ENCODE measurements at regions not wholly inside any gene's neighbourhood (a gene's known extent, or its start where the extent isn't known, plus 50 kb on each side); places are given as distances from the start of the nearest gene placed in this dataset.

- ATAC-seq (no peak), DNase-seq (ENCODE audit: low spot score) (no peak)
- Mint-ChIP-seq H3K27ac (no peak overlapping the region), H3K9me3 (no peaks in the 10 kb centered on the region), H3K4me1 (peaks cover 17% of the 10 kb centered on the region), H3K36me3 (no peaks in the 10 kb centered on the region), H3K4me3 (no peak overlapping the region), H3K27me3 (ENCODE audit: low read depth) (no peaks in the 10 kb centered on the region)
- POLR2A ChIA-PET = no interaction called here
- CTCF ChIA-PET = no interaction called here
- TF ChIP-seq ZNF263 (CRISPR knock-in tag; IDR thresholded peaks at IDR 0.05; ENCODE audit: low read depth) = no peak
- TF ChIP-seq NR1H2 (CRISPR knock-in tag; IDR thresholded peaks at IDR 0.05) = no peak
- TF ChIP-seq HMGXB4 (CRISPR knock-in tag; IDR thresholded peaks at IDR 0.05) = no peak
- no peak for TF ChIP-seq ARID4B (CRISPR knock-in tag; IDR thresholded peaks at IDR 0.05; ENCODE audit: borderline replicate concordance)
- TF ChIP-seq E2F1 (CRISPR knock-in tag; IDR thresholded peaks at IDR 0.05) = no peak
Measured at GRCh38 chr1:229857585-229857984, 209.5 kb upstream of the GALNT2 start.

- Mint-ChIP-seq H3K4me1 (peaks cover 17% of the 10 kb centered on the region), H3K36me3 (no peaks in the 10 kb centered on the region), H3K9me3 (no peaks in the 10 kb centered on the region), H3K4me3 (no peak overlapping the region), H3K27me3 (ENCODE audit: low read depth) (no peaks in the 10 kb centered on the region), H3K27ac (no peak overlapping the region)
- DNase-seq (ENCODE audit: low spot score) (no peak), ATAC-seq (no peak)
- ChIA-PET POLR2A (no interaction called here), CTCF (interaction anchor here (1.2 kb wide), 1 partner anchor 10 kb away, joined by 5 read pairs; no protein-coding TSS in a partner anchor)
- TF ChIP-seq GRHL2 (CRISPR knock-in tag; IDR thresholded peaks at IDR 0.05; ENCODE audit: insufficient replicate concordance, severe bottlenecking) (no peak), ZNF121 (CRISPR knock-in tag; IDR thresholded peaks at IDR 0.05) (no peak), EMX1 (CRISPR knock-in tag; IDR thresholded peaks at IDR 0.05) (no peak), FOXP4 (CRISPR knock-in tag; IDR thresholded peaks at IDR 0.05) (no peak), MLX (CRISPR knock-in tag; IDR thresholded peaks at IDR 0.05) (no peak), MYBL2 (CRISPR knock-in tag; IDR thresholded peaks at IDR 0.05) (no peak), OVOL2 (CRISPR knock-in tag; IDR thresholded peaks at IDR 0.05; ENCODE audit: borderline replicate concordance) (no peak), ZNF219 (CRISPR knock-in tag; IDR thresholded peaks at IDR 0.05; ENCODE audit: borderline replicate concordance) (no peak), PREB (CRISPR knock-in tag; IDR thresholded peaks at IDR 0.05; ENCODE audit: borderline replicate concordance) (no peak), MXD4 (CRISPR knock-in tag; IDR thresholded peaks at IDR 0.05; ENCODE audit: borderline replicate concordance) (no peak), FOXJ3 (CRISPR knock-in tag; IDR thresholded peaks at IDR 0.05; ENCODE audit: borderline replicate concordance) (no peak), ZMAT4 (CRISPR knock-in tag; IDR thresholded peaks at IDR 0.05) (no peak), KAT7 (CRISPR knock-in tag; IDR thresholded peaks at IDR 0.05; ENCODE audit: borderline replicate concordance) (no peak), ZBTB21 (CRISPR knock-in tag; IDR thresholded peaks at IDR 0.05; ENCODE audit: borderline replicate concordance) (no peak), E2F1 (CRISPR knock-in tag; IDR thresholded peaks at IDR 0.05) (no peak), SMAD3 (CRISPR knock-in tag; IDR thresholded peaks at IDR 0.05; ENCODE audit: borderline replicate concordance) (no peak), CBFB (CRISPR knock-in tag; IDR thresholded peaks at IDR 0.05; ENCODE audit: low read depth) (no peak)
Measured at GRCh38 chr1:229859026-229859425, 208.0 kb upstream of the GALNT2 start.
